Medulla oblongata (tissue), 1 donor: ENCODE measurements at regions not wholly inside any gene's neighbourhood (a gene's known extent, or its start where the extent isn't known, plus 50 kb on each side); places are given as distances from the start of the nearest gene placed in this dataset.

ENCODE experiments used
- DNase-seq: peaks from one replicate; pipeline ENCODE4 v3.0.0-alpha.2; 2015; ENCODE audit errors: extremely low spot score

DNA sequence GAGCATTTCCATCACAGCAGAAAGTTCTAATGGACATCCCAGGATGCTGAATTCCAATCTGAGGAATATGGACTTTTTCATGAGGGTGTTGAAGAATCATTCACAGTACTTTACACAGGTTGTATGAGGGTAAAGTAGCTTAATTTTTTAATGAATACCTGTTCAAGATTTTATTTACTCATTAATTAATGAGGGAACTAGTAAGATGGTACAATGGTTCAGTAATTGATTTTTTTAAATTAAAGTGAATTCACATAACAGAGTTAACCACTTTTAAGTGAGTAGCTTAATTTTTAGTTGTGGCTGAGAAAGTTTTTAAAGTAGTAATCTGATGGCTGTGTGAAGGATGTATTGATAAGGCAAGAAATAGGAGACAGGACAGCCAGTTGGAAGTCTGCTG lies 266.5 kb downstream of the GFRA1 start:
- DNase-seq = no peak

GRCh38 chr10:116005301-116005700 lies 267.7 kb downstream of the GFRA1 start:
- no peak for DNase-seq

DNA sequence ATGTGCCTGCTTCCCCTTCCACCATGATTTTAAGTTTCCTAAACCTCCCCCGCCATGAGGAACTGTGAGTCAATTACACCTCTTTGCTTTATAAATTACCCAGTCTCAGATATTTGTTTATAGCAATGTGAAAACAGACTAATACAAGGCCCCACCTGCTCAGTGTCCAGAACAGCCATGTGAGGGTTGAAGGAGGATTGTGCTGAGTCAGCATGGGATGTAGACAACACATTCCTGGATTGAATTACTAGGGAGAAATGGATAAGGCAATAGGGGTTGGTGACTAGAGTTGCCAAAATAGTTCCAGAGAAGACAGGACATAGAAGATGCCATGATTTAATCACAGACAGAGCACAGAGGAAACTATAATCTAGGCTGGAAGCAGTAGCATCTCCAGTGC lies 270.3 kb downstream of the GFRA1 start:
- DNase-seq = no peak

- no peak for DNase-seq
These were observed 271.0 kb downstream of the GFRA1 start for GRCh38 chr10:116001976-116002375.

GRCh38 chr10:116001262-116001857 lies 271.6 kb downstream of the GFRA1 start:
- peak; percentile 46 for DNase-seq

DNA sequence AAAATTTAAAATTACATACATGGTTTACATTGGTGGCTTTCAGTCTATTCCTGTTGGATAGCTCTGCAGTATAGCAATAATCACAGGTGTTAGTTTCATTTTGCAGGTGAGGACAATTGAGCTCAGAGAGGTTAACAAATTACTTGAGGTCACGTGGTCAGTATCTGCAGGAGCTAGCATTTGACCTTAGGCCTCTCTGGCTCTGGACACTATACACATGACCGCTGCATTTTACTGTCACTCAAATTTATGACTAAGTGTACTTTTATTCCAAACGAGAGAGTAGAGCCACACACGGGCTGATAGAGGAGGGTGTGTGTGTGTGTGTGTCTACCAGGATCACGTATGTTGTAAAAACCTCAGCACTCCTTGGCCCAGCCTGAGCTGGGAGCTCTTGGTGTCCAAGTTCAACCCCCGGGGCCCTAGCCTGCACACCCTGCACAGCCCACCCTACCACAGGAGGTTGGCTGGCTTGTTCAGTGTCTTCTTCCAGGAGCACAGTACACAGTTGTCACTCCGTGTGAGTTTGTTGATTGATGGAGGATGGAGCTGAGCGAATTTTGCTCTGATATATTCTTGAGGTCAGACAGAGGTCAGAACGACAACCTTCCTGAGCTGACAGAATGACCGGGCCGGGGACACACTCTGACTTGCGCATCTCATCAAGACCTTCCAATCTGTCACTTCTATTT lies 272.7 kb downstream of the GFRA1 start:
- no peak for DNase-seq
